Hepatocyte (in vitro differentiated cells): ENCODE measurements at regions not wholly inside any gene's neighbourhood (a gene's known extent, or its start where the extent isn't known, plus 50 kb on each side); places are given as distances from the start of the nearest gene placed in this dataset.

Experiments
- DNase-seq: peaks from one replicate; pipeline ENCODE4 v3.0.0-alpha.2; 2016; ENCODE audit warnings: low spot score
- H2AFZ ChIP-seq: fragments of 200-600 bp; sonication (generic); 2 replicates; pipeline ENCODE4 v1.6.0; 2016; ENCODE audit warnings: antibody characterized with exemption, mild to moderate bottlenecking
- H3K27ac ChIP-seq: fragments of 200-600 bp; sonication (generic); 2 replicates; pipeline ENCODE4 v1.5.1; 2016; ENCODE audit warnings: mild to moderate bottlenecking
- H3K27me3 ChIP-seq: fragments of 200-600 bp; sonication (generic); 2 replicates; pipeline ENCODE4 v1.6.1; 2016
- H3K36me3 ChIP-seq: fragments of 200-600 bp; sonication (generic); replicated peaks from 2 replicates; pipeline ENCODE4 v1.5.1; 2016; ENCODE audit warnings: low read depth; ENCODE audit not compliant: insufficient read depth
- H3K4me1 ChIP-seq: fragments of 200-600 bp; sonication (generic); 2 replicates; pipeline ENCODE4 v1.5.1; 2016; ENCODE audit warnings: mild to moderate bottlenecking, moderate library complexity; ENCODE audit not compliant: insufficient read depth
- H3K4me2 ChIP-seq: fragments of 200-600 bp; sonication (generic); 2 replicates; pipeline ENCODE4 v1.6.0; 2016
- H3K4me3 ChIP-seq: fragments of 200-600 bp; sonication (generic); 2 replicates; pipeline ENCODE4 v1.5.1; 2016; ENCODE audit warnings: mild to moderate bottlenecking
- H3K79me2 ChIP-seq: fragments of 200-600 bp; sonication (generic); 2 replicates; pipeline ENCODE4 v1.6.0; 2017; ENCODE audit warnings: mild to moderate bottlenecking
- H3K9me2 ChIP-seq: fragments of 200-600 bp; sonication (generic); replicated peaks from 2 replicates; pipeline ENCODE4 v1.6.0; 2017; ENCODE audit warnings: mild to moderate bottlenecking; ENCODE audit not compliant: insufficient read depth
- H3K9me3 ChIP-seq: fragments of 200-600 bp; sonication (generic); 2 replicates; pipeline ENCODE4 v1.5.1; 2016; ENCODE audit warnings: low read depth, mild to moderate bottlenecking
- H4K20me1 ChIP-seq: fragments of 200-600 bp; sonication (generic); 2 replicates; pipeline ENCODE4 v1.6.0; 2016; ENCODE audit warnings: mild to moderate bottlenecking; ENCODE audit not compliant: insufficient read depth, poor library complexity, severe bottlenecking
- CTCF ChIP-seq: fragments of 200-600 bp; sonication (generic); IDR thresholded peaks from 2 replicates; pipeline ENCODE4 v1.5.1; 2016; ENCODE audit warnings: antibody characterized with exemption, mild to moderate bottlenecking; ENCODE audit not compliant: poor library complexity
- EZH2 ChIP-seq: fragments of 200-600 bp; sonication (generic); IDR thresholded peaks from 2 replicates; pipeline ENCODE4 v1.6.1; 2016; ENCODE audit warnings: antibody characterized with exemption, mild to moderate bottlenecking, borderline replicate concordance
- EZH2phosphoT487 ChIP-seq: fragments of 200-600 bp; sonication (generic); IDR thresholded peaks from one replicate; pipeline ENCODE4 v1.6.1; 2018; ENCODE audit warnings: antibody characterized with exemption, mild to moderate bottlenecking, low read depth, moderate library complexity; ENCODE audit not compliant: unreplicated experiment, severe bottlenecking
- WGBS: methylation state at CpG from one replicate; pipeline ENCODE4 v1.1.6; 2016; ENCODE audit warnings: low lambda C conversion rate; ENCODE audit errors: missing lambda C conversion rate; 5-methylcytosine and 5-hydroxymethylcytosine counted together

- DNase-seq: no peak
- no peaks in the 10 kb centered on the region for H3K27me3 ChIP-seq
- no peak overlapping the region for H3K4me3 ChIP-seq
- H4K20me1 ChIP-seq: no peaks in the 10 kb centered on the region
- no peaks in the 10 kb centered on the region for H3K4me1 ChIP-seq
- H3K79me2 ChIP-seq: no peaks in the 10 kb centered on the region
- 90% methylated on average over 2 of the region's 2 CpGs for WGBS
- no peak overlapping the region for H2AFZ ChIP-seq
- H3K4me2 ChIP-seq: no peak overlapping the region
- no peak overlapping the region for H3K27ac ChIP-seq
- no peak for TF ChIP-seq EZH2
- no peak for TF ChIP-seq EZH2phosphoT487
- TF ChIP-seq CTCF: no peak
- H3K36me3 ChIP-seq: no peaks in the 10 kb centered on the region
- no peaks in the 10 kb centered on the region for H3K9me3 ChIP-seq
- no peaks in the 10 kb centered on the region for H3K9me2 ChIP-seq
Observed at GRCh38 chr20:6680441-6680840, 87.0 kb upstream of the BMP2 start.

GRCh38 chr20:6679086-6679485, 88.4 kb upstream of the BMP2 start:
- DNase-seq: no peak
- no peak overlapping the region for H3K4me2 ChIP-seq
- TF ChIP-seq CTCF (no peak), EZH2 (no peak), EZH2phosphoT487 (no peak)
- H3K27me3 ChIP-seq: no peaks in the 10 kb centered on the region
- no peaks in the 10 kb centered on the region for H3K9me3 ChIP-seq
- no peaks in the 10 kb centered on the region for H3K4me1 ChIP-seq
- 71% methylated on average over 2 of the region's 2 CpGs for WGBS
- no peaks in the 10 kb centered on the region for H3K9me2 ChIP-seq
- no peaks in the 10 kb centered on the region for H3K36me3 ChIP-seq
- H3K79me2 ChIP-seq: no peaks in the 10 kb centered on the region
- H3K4me3 ChIP-seq: no peak overlapping the region
- no peak overlapping the region for H3K27ac ChIP-seq
- no peaks in the 10 kb centered on the region for H4K20me1 ChIP-seq
- H2AFZ ChIP-seq: no peak overlapping the region

- H3K4me2 ChIP-seq: no peak overlapping the region
- no peaks in the 10 kb centered on the region for H3K79me2 ChIP-seq
- H2AFZ ChIP-seq: no peak overlapping the region
- H3K36me3 ChIP-seq: no peaks in the 10 kb centered on the region
- 92% methylated on average over 1 of the region's 1 CpG for WGBS
- no peaks in the 10 kb centered on the region for H3K9me3 ChIP-seq
- no peaks in the 10 kb centered on the region for H4K20me1 ChIP-seq
- no peaks in the 10 kb centered on the region for H3K27me3 ChIP-seq
- no peak overlapping the region for H3K4me3 ChIP-seq
- H3K27ac ChIP-seq: no peak overlapping the region
- TF ChIP-seq EZH2phosphoT487 (no peak), CTCF (no peak), EZH2 (no peak)
- no peaks in the 10 kb centered on the region for H3K4me1 ChIP-seq
- no peaks in the 10 kb centered on the region for H3K9me2 ChIP-seq
- DNase-seq: no peak
Observed at GRCh38 chr20:6678101-6678500, 89.4 kb upstream of the BMP2 start.

GRCh38 chr20:6674831-6675230, 92.7 kb upstream of the BMP2 start:
- no peaks in the 10 kb centered on the region for H3K4me1 ChIP-seq
- whole genome bisulfite sequencing: 54% methylated on average over 1 of the region's 1 CpG
- no peaks in the 10 kb centered on the region for H3K79me2 ChIP-seq
- no peaks in the 10 kb centered on the region for H3K36me3 ChIP-seq
- no peak overlapping the region for H3K27ac ChIP-seq
- TF ChIP-seq EZH2phosphoT487 (no peak), EZH2 (no peak), CTCF (no peak)
- H3K9me2 ChIP-seq: no peaks in the 10 kb centered on the region
- no peak overlapping the region for H2AFZ ChIP-seq
- no peaks in the 10 kb centered on the region for H4K20me1 ChIP-seq
- H3K27me3 ChIP-seq: no peaks in the 10 kb centered on the region
- H3K4me3 ChIP-seq: no peak overlapping the region
- H3K4me2 ChIP-seq: no peak overlapping the region
- no peaks in the 10 kb centered on the region for H3K9me3 ChIP-seq
- no peak for DNase-seq
